Hepatocyte (in vitro differentiated cells): ENCODE measurements at regions not wholly inside any gene's neighbourhood (a gene's known extent, or its start where the extent isn't known, plus 50 kb on each side); places are given as distances from the start of the nearest gene placed in this dataset.
A peak's percentile ranks its signal among the peaks of the same experiment; 100 is the strongest.

Source experiments
- DNase-seq: peaks from one replicate; pipeline ENCODE4 v3.0.0-alpha.2; 2016; ENCODE audit warnings: low spot score
- H2AFZ ChIP-seq: fragments of 200-600 bp; sonication (generic); 2 replicates; pipeline ENCODE4 v1.6.0; 2016; ENCODE audit warnings: antibody characterized with exemption, mild to moderate bottlenecking
- H3K27ac ChIP-seq: fragments of 200-600 bp; sonication (generic); 2 replicates; pipeline ENCODE4 v1.5.1; 2016; ENCODE audit warnings: mild to moderate bottlenecking
- H3K27me3 ChIP-seq: fragments of 200-600 bp; sonication (generic); 2 replicates; pipeline ENCODE4 v1.6.1; 2016
- H3K36me3 ChIP-seq: fragments of 200-600 bp; sonication (generic); replicated peaks from 2 replicates; pipeline ENCODE4 v1.5.1; 2016; ENCODE audit warnings: low read depth; ENCODE audit not compliant: insufficient read depth
- H3K4me1 ChIP-seq: fragments of 200-600 bp; sonication (generic); 2 replicates; pipeline ENCODE4 v1.5.1; 2016; ENCODE audit warnings: mild to moderate bottlenecking, moderate library complexity; ENCODE audit not compliant: insufficient read depth
- H3K4me2 ChIP-seq: fragments of 200-600 bp; sonication (generic); 2 replicates; pipeline ENCODE4 v1.6.0; 2016
- H3K4me3 ChIP-seq: fragments of 200-600 bp; sonication (generic); 2 replicates; pipeline ENCODE4 v1.5.1; 2016; ENCODE audit warnings: mild to moderate bottlenecking
- H3K79me2 ChIP-seq: fragments of 200-600 bp; sonication (generic); 2 replicates; pipeline ENCODE4 v1.6.0; 2017; ENCODE audit warnings: mild to moderate bottlenecking
- H3K9me2 ChIP-seq: fragments of 200-600 bp; sonication (generic); replicated peaks from 2 replicates; pipeline ENCODE4 v1.6.0; 2017; ENCODE audit warnings: mild to moderate bottlenecking; ENCODE audit not compliant: insufficient read depth
- H3K9me3 ChIP-seq: fragments of 200-600 bp; sonication (generic); 2 replicates; pipeline ENCODE4 v1.5.1; 2016; ENCODE audit warnings: low read depth, mild to moderate bottlenecking
- H4K20me1 ChIP-seq: fragments of 200-600 bp; sonication (generic); 2 replicates; pipeline ENCODE4 v1.6.0; 2016; ENCODE audit warnings: mild to moderate bottlenecking; ENCODE audit not compliant: insufficient read depth, poor library complexity, severe bottlenecking
- EZH2 ChIP-seq: fragments of 200-600 bp; sonication (generic); IDR thresholded peaks from 2 replicates; pipeline ENCODE4 v1.6.1; 2016; ENCODE audit warnings: antibody characterized with exemption, mild to moderate bottlenecking, borderline replicate concordance
- EZH2phosphoT487 ChIP-seq: fragments of 200-600 bp; sonication (generic); IDR thresholded peaks from one replicate; pipeline ENCODE4 v1.6.1; 2018; ENCODE audit warnings: antibody characterized with exemption, mild to moderate bottlenecking, low read depth, moderate library complexity; ENCODE audit not compliant: unreplicated experiment, severe bottlenecking
- WGBS: methylation state at CpG from one replicate; pipeline ENCODE4 v1.1.6; 2016; ENCODE audit warnings: low lambda C conversion rate; ENCODE audit errors: missing lambda C conversion rate; 5-methylcytosine and 5-hydroxymethylcytosine counted together
- TF ChIP-seq, protein P1 (sequence below): fragments of 200-600 bp; sonication (generic); IDR thresholded peaks from 2 replicates; pipeline ENCODE4 v1.5.1; 2016; ENCODE audit warnings: antibody characterized with exemption, mild to moderate bottlenecking; ENCODE audit not compliant: poor library complexity

- H3K4me1 ChIP-seq, result peaks cover 4% of the 10 kb centered on the region
- TF ChIP-seq EZH2 (no peak), EZH2phosphoT487 (no peak)
- TF ChIP-seq, protein P1, sequence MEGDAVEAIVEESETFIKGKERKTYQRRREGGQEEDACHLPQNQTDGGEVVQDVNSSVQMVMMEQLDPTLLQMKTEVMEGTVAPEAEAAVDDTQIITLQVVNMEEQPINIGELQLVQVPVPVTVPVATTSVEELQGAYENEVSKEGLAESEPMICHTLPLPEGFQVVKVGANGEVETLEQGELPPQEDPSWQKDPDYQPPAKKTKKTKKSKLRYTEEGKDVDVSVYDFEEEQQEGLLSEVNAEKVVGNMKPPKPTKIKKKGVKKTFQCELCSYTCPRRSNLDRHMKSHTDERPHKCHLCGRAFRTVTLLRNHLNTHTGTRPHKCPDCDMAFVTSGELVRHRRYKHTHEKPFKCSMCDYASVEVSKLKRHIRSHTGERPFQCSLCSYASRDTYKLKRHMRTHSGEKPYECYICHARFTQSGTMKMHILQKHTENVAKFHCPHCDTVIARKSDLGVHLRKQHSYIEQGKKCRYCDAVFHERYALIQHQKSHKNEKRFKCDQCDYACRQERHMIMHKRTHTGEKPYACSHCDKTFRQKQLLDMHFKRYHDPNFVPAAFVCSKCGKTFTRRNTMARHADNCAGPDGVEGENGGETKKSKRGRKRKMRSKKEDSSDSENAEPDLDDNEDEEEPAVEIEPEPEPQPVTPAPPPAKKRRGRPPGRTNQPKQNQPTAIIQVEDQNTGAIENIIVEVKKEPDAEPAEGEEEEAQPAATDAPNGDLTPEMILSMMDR, result no peak
- no peaks in the 10 kb centered on the region for H4K20me1 ChIP-seq
These were observed 415.1 kb upstream of the CHST9 start for GRCh38 chr18:27600245-27600644.

GRCh38 chr18:27599202-27599829, 414.2 kb upstream of the CHST9 start:
- no peaks in the 10 kb centered on the region for H4K20me1 ChIP-seq
- no peaks in the 10 kb centered on the region for H3K79me2 ChIP-seq
- no peaks in the 10 kb centered on the region for H3K27me3 ChIP-seq
- H3K4me2 ChIP-seq, result no peak overlapping the region
- DNase-seq, result peak; percentile 75
- H3K36me3 ChIP-seq, result no peaks in the 10 kb centered on the region
- WGBS, result 53% methylated on average over 1 of the region's 1 CpG
- H2AFZ ChIP-seq, result no peak overlapping the region
- H3K9me3 ChIP-seq, result no peaks in the 10 kb centered on the region
- H3K27ac ChIP-seq, result no peak overlapping the region
- H3K4me3 ChIP-seq, result no peak overlapping the region
- no peaks in the 10 kb centered on the region for H3K4me1 ChIP-seq
- TF ChIP-seq, protein P1, result peak; percentile 94
- no peak for TF ChIP-seq EZH2
- H3K9me2 ChIP-seq, result no peaks in the 10 kb centered on the region

More at GRCh38 chr18:27600245-27600644, 415.1 kb upstream of the CHST9 start:
- Histone ChIP-seq H3K27me3 (no peaks in the 10 kb centered on the region), H2AFZ (no peak overlapping the region), H3K4me3 (no peak overlapping the region), H3K27ac (no peak overlapping the region), H3K9me2 (no peaks in the 10 kb centered on the region), H3K79me2 (no peaks in the 10 kb centered on the region), H3K4me2 (no peak overlapping the region), H3K9me3 (no peaks in the 10 kb centered on the region), H3K36me3 (no peaks in the 10 kb centered on the region)
- DNase-seq, result no peak

GRCh38 chr18:27595113-27595838, 410.2 kb upstream of the CHST9 start:
- H3K4me2 ChIP-seq, result no peak overlapping the region
- H3K27me3 ChIP-seq, result no peaks in the 10 kb centered on the region
- no peaks in the 10 kb centered on the region for H3K4me1 ChIP-seq
- no peaks in the 10 kb centered on the region for H3K9me3 ChIP-seq
- H3K36me3 ChIP-seq, result no peaks in the 10 kb centered on the region
- no peaks in the 10 kb centered on the region for H3K9me2 ChIP-seq
- no peak overlapping the region for H3K27ac ChIP-seq
- no peak for TF ChIP-seq EZH2
- TF ChIP-seq EZH2phosphoT487, result no peak
- TF ChIP-seq, protein P1, result no peak
- H3K4me3 ChIP-seq, result no peak overlapping the region
- DNase-seq, result no peak
- no peaks in the 10 kb centered on the region for H4K20me1 ChIP-seq
- no peak overlapping the region for H2AFZ ChIP-seq
- WGBS, result 81% methylated on average over 5 of the region's 5 CpGs
- H3K79me2 ChIP-seq, result no peaks in the 10 kb centered on the region
